ENCODE measurements at regions not wholly inside any gene's neighbourhood (a gene's known extent, or its start where the extent isn't known, plus 50 kb on each side); places are given as distances from the start of the nearest gene placed in this dataset.

DNA sequence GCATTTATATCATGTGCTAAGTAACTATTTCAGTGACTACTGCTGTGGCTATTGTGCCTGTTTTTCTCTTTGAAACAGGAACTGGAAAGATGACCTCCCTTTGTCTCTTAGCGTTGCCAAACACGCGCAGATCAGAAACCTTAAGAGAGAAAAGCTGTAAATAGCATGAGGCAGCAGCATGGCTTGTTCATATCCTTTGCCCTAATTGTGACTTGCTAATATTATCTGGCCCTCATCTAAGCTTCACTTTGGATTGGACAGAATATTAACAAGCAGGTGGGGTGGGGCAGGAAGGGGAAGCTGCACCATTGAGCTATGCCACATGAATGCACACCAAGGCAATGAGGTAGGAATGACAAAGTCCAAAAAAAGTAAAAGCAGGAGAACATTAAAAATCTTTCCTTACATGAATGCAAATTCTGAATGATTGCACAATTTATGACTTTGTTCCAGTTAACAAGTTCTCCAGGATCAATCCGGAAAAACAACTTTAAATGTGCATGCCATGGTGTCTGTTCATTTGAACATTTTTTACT is 128.4 kb downstream of the IRS1 start (continued):
- TF ChIP-seq JUND (IDR thresholded peaks at IDR 0.05) (peak in 1 of 2 donors; percentile 35), SP1 (IDR thresholded peaks at IDR 0.05) (peak; percentile 65)
- TF ChIP-seq, protein P1, sequence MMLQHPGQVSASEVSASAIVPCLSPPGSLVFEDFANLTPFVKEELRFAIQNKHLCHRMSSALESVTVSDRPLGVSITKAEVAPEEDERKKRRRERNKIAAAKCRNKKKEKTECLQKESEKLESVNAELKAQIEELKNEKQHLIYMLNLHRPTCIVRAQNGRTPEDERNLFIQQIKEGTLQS (IDR thresholded peaks at IDR 0.05): peak; percentile 14

DNA sequence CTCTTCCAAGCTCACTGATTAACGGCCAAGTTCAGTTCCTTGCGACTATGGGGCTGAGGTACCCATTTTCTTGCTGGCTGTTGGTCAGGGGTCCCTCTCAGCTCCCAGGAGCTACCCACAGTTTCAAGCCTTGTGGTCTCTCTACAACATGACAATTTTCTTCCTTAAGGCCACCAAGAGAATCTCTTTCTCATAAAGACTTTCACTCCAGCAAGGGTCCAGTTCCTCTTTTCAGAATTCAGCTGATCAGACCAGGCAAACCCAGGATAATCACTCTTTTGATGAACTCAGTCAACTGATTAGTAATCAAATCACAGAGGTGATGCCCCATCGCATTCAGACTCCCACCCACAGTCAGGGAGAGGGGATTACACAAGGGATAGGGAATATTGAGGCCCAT is 129.7 kb downstream of the IRS1 start:
- TF ChIP-seq JUND (IDR thresholded peaks at IDR 0.05) (no peak), TAF1 (conservative IDR thresholded peaks at IDR 0.05) (no peak), NR2F2 (IDR thresholded peaks at IDR 0.05) (no peak)
- no peak overlapping the region for H3K27ac ChIP-seq (ENCODE audit: low read depth in 1 of 2, low read length in 2 of 2)
- H3K27me3 ChIP-seq (ENCODE audit: control insufficient read depth in 4 of 4, insufficient read depth in 4 of 4, low read length in 3 of 4): no peaks in the 10 kb centered on the region
- no peak for DNase-seq (ENCODE audit: low spot score)
- peaks cover 0 to 8% (median 6%) of the 10 kb centered on the region in 4 donors for H3K4me1 ChIP-seq (ENCODE audit: control insufficient read depth in 4 of 4, insufficient read depth in 4 of 4, low read length in 3 of 4)
- WGBS: 88% methylated on average over 3 of the region's 3 CpGs
- H3K9me3 ChIP-seq (ENCODE audit: control insufficient read depth in 4 of 4, low read length in 3 of 4): no peaks in the 10 kb centered on the region
- no peaks in the 10 kb centered on the region for H3K36me3 ChIP-seq (ENCODE audit: control insufficient read depth in 4 of 4, insufficient read depth in 3 of 4, low read depth in 1 of 4, low read length in 3 of 4)
- no peak overlapping the region for H3K4me3 ChIP-seq (ENCODE audit: low read depth in 1 of 3, low read length in 3 of 3)
- no peak overlapping the region for H3K9ac ChIP-seq (ENCODE audit: low read depth in 1 of 2, low read length in 2 of 2)

DNA sequence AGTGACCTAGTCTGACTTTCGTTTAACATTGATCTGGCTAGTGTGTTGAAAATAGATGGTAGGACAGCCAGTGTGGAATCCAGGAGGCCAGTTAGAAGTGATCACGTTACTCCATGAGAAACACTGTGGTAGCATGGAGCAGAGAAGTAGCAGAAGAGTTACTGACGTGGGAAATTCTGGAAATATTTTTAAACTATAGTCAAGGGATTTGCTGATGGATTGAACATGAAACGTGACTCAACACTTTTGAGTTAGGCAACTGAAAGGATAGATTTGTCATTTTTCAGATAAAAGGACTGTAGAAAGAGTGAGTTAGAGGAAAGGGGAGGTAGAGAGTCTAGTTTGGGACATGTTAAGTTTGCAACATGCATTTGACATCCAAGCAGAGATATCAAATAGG is 130.4 kb downstream of the IRS1 start:
- Histone ChIP-seq H3K27ac (ENCODE audit: low read depth in 1 of 2, low read length in 2 of 2) (no peak overlapping the region), H3K36me3 (ENCODE audit: control insufficient read depth in 4 of 4, insufficient read depth in 3 of 4, low read depth in 1 of 4, low read length in 3 of 4) (no peaks in the 10 kb centered on the region), H3K4me3 (ENCODE audit: low read depth in 1 of 3, low read length in 3 of 3) (no peak overlapping the region), H3K9ac (ENCODE audit: low read depth in 1 of 2, low read length in 2 of 2) (no peak overlapping the region), H3K27me3 (ENCODE audit: control insufficient read depth in 4 of 4, insufficient read depth in 4 of 4, low read length in 3 of 4) (no peaks in the 10 kb centered on the region), H3K9me3 (ENCODE audit: control insufficient read depth in 4 of 4, low read length in 3 of 4) (no peaks in the 10 kb centered on the region), H3K4me1 (ENCODE audit: control insufficient read depth in 4 of 4, insufficient read depth in 4 of 4, low read length in 3 of 4) (peaks cover 0 to 11% (median 8%) of the 10 kb centered on the region in 4 donors)
- 90% methylated on average over 4 of the region's 4 CpGs for WGBS
- TF ChIP-seq NR2F2 (IDR thresholded peaks at IDR 0.05) (no peak), FOXA2 (IDR thresholded peaks at IDR 0.05) (no peak), TAF1 (conservative IDR thresholded peaks at IDR 0.05) (no peak)
- no peak for DNase-seq (ENCODE audit: low spot score)

DNA sequence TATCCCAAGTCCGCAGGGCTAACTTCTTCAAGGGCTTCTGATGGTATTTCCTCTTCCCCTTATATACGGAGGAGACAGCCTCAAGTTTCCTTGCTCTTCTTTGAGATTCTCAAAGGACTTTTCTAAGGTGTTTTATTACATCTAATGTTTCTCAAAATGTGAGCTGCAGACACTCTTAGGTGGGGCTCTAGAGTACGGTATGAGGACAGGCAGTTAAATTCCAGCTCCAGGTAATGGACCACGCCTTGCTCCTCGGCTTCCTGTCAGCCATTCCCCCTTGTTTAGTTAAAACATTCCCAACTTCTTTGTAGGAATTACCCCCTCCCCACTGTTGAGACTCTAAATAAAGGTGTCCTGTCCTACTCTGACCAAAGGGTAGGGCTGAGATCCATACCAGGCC is 131.9 kb downstream of the IRS1 start:
- H3K27ac ChIP-seq (ENCODE audit: low read depth in 1 of 2, low read length in 2 of 2): no peak overlapping the region
- H3K9ac ChIP-seq (ENCODE audit: low read depth in 1 of 2, low read length in 2 of 2): no peak overlapping the region
- no peak for DNase-seq (ENCODE audit: low spot score)
- WGBS: 77% methylated on average over 5 of the region's 5 CpGs
- no peak overlapping the region for H3K4me3 ChIP-seq (ENCODE audit: low read depth in 1 of 3, low read length in 3 of 3)
- H3K27me3 ChIP-seq (ENCODE audit: control insufficient read depth in 4 of 4, insufficient read depth in 4 of 4, low read length in 3 of 4): no peaks in the 10 kb centered on the region
- no peaks in the 10 kb centered on the region for H3K9me3 ChIP-seq (ENCODE audit: control insufficient read depth in 4 of 4, low read length in 3 of 4)
- TF ChIP-seq EGR1 (IDR thresholded peaks at IDR 0.05; ENCODE audit: low read depth in 2 of 2) (no peak), TAF1 (conservative IDR thresholded peaks at IDR 0.05) (no peak), YY1 (IDR thresholded peaks at IDR 0.05) (no peak), FOXA1 (IDR thresholded peaks at IDR 0.05) (no peak), HNF4A (conservative IDR thresholded peaks at IDR 0.05) (no peak), FOXA2 (IDR thresholded peaks at IDR 0.05) (no peak), NR2F2 (IDR thresholded peaks at IDR 0.05) (no peak), RXRA (IDR thresholded peaks at IDR 0.05) (no peak), JUND (IDR thresholded peaks at IDR 0.05) (no peak), SP1 (IDR thresholded peaks at IDR 0.05) (no peak), GABPA (IDR thresholded peaks at IDR 0.05 in 1 of 2, conservative IDR thresholded peaks at IDR 0.05 in 1 of 2) (no peak), RAD21 (IDR thresholded peaks at IDR 0.05) (no peak), HNF4G (IDR thresholded peaks at IDR 0.05) (no peak)
- TF ChIP-seq, protein P2, sequence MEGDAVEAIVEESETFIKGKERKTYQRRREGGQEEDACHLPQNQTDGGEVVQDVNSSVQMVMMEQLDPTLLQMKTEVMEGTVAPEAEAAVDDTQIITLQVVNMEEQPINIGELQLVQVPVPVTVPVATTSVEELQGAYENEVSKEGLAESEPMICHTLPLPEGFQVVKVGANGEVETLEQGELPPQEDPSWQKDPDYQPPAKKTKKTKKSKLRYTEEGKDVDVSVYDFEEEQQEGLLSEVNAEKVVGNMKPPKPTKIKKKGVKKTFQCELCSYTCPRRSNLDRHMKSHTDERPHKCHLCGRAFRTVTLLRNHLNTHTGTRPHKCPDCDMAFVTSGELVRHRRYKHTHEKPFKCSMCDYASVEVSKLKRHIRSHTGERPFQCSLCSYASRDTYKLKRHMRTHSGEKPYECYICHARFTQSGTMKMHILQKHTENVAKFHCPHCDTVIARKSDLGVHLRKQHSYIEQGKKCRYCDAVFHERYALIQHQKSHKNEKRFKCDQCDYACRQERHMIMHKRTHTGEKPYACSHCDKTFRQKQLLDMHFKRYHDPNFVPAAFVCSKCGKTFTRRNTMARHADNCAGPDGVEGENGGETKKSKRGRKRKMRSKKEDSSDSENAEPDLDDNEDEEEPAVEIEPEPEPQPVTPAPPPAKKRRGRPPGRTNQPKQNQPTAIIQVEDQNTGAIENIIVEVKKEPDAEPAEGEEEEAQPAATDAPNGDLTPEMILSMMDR (IDR thresholded peaks at IDR 0.05; ENCODE audit: low read depth, low read length, missing input control): no peak
- TF ChIP-seq, protein P3, sequence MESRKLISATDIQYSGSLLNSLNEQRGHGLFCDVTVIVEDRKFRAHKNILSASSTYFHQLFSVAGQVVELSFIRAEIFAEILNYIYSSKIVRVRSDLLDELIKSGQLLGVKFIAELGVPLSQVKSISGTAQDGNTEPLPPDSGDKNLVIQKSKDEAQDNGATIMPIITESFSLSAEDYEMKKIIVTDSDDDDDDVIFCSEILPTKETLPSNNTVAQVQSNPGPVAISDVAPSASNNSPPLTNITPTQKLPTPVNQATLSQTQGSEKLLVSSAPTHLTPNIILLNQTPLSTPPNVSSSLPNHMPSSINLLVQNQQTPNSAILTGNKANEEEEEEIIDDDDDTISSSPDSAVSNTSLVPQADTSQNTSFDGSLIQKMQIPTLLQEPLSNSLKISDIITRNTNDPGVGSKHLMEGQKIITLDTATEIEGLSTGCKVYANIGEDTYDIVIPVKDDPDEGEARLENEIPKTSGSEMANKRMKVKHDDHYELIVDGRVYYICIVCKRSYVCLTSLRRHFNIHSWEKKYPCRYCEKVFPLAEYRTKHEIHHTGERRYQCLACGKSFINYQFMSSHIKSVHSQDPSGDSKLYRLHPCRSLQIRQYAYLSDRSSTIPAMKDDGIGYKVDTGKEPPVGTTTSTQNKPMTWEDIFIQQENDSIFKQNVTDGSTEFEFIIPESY (IDR thresholded peaks at IDR 0.05): no peak
- TF ChIP-seq, protein P4, sequence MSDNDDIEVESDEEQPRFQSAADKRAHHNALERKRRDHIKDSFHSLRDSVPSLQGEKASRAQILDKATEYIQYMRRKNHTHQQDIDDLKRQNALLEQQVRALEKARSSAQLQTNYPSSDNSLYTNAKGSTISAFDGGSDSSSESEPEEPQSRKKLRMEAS (IDR thresholded peaks at IDR 0.05): no peak
- TF ChIP-seq, protein P1 (IDR thresholded peaks at IDR 0.05): no peak
- TF ChIP-seq, protein P5, sequence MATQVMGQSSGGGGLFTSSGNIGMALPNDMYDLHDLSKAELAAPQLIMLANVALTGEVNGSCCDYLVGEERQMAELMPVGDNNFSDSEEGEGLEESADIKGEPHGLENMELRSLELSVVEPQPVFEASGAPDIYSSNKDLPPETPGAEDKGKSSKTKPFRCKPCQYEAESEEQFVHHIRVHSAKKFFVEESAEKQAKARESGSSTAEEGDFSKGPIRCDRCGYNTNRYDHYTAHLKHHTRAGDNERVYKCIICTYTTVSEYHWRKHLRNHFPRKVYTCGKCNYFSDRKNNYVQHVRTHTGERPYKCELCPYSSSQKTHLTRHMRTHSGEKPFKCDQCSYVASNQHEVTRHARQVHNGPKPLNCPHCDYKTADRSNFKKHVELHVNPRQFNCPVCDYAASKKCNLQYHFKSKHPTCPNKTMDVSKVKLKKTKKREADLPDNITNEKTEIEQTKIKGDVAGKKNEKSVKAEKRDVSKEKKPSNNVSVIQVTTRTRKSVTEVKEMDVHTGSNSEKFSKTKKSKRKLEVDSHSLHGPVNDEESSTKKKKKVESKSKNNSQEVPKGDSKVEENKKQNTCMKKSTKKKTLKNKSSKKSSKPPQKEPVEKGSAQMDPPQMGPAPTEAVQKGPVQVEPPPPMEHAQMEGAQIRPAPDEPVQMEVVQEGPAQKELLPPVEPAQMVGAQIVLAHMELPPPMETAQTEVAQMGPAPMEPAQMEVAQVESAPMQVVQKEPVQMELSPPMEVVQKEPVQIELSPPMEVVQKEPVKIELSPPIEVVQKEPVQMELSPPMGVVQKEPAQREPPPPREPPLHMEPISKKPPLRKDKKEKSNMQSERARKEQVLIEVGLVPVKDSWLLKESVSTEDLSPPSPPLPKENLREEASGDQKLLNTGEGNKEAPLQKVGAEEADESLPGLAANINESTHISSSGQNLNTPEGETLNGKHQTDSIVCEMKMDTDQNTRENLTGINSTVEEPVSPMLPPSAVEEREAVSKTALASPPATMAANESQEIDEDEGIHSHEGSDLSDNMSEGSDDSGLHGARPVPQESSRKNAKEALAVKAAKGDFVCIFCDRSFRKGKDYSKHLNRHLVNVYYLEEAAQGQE (IDR thresholded peaks at IDR 0.05): no peak
- H3K36me3 ChIP-seq (ENCODE audit: control insufficient read depth in 4 of 4, insufficient read depth in 3 of 4, low read depth in 1 of 4, low read length in 3 of 4): no peaks in the 10 kb centered on the region
- peaks cover 0 to 17% (median 9%) of the 10 kb centered on the region in 4 donors for H3K4me1 ChIP-seq (ENCODE audit: control insufficient read depth in 4 of 4, insufficient read depth in 4 of 4, low read length in 3 of 4)

Measured in liver (tissue), 8 donors.